ENCODE measurements at regions not wholly inside any gene's neighbourhood (a gene's known extent, or its start where the extent isn't known, plus 50 kb on each side); places are given as distances from the start of the nearest gene placed in this dataset.

- no peak overlapping the region for H3K4me3 ChIP-seq (ENCODE audit: low read length)
- TF ChIP-seq CTCF (IDR thresholded peaks at IDR 0.05; ENCODE audit: insufficient read depth, low read depth, low read length, missing control alignments) = no peak
- DNase-seq (ENCODE audit: low read depth) = no peak
Observed at GRCh38 chr9:15113288-15113687, 193.7 kb downstream of the TTC39B start.

GRCh38 chr9:15111071-15111470 lies 195.9 kb downstream of the TTC39B start:
- TF ChIP-seq CTCF (IDR thresholded peaks at IDR 0.05; ENCODE audit: insufficient read depth, low read depth, low read length, missing control alignments) = no peak
- H3K4me3 ChIP-seq (ENCODE audit: low read length) = no peak overlapping the region
- DNase-seq (ENCODE audit: low read depth) = no peak

GRCh38 chr9:15104826-15105420 lies 194.7 kb upstream of the FREM1 start:
- DNase-seq (ENCODE audit: low read depth) = peak; percentile 61

GRCh38 chr9:15103290-15103689 lies 193.1 kb upstream of the FREM1 start:
- TF ChIP-seq CTCF (IDR thresholded peaks at IDR 0.05; ENCODE audit: insufficient read depth, low read depth, low read length, missing control alignments) = no peak
- H3K4me3 ChIP-seq (ENCODE audit: low read length) = no peak overlapping the region
- DNase-seq (ENCODE audit: low read depth) = no peak

More at GRCh38 chr9:15104826-15105420, 194.7 kb upstream of the FREM1 start:
- TF ChIP-seq CTCF (IDR thresholded peaks at IDR 0.05; ENCODE audit: insufficient read depth, low read depth, low read length, missing control alignments) = peak; percentile 93
- H3K4me3 ChIP-seq (ENCODE audit: low read length) = no peak overlapping the region

- no peak for TF ChIP-seq CTCF (IDR thresholded peaks at IDR 0.05; ENCODE audit: insufficient read depth, low read depth, low read length, missing control alignments)
- no peak overlapping the region for H3K4me3 ChIP-seq (ENCODE audit: low read length)
- DNase-seq (ENCODE audit: low read depth) = no peak
Observed at GRCh38 chr9:15101095-15101494, 190.9 kb upstream of the FREM1 start.

GRCh38 chr9:15100571-15100970 lies 190.3 kb upstream of the FREM1 start:
- TF ChIP-seq CTCF (IDR thresholded peaks at IDR 0.05; ENCODE audit: insufficient read depth, low read depth, low read length, missing control alignments) = no peak
- DNase-seq (ENCODE audit: low read depth) = no peak
- no peak overlapping the region for H3K4me3 ChIP-seq (ENCODE audit: low read length)

- H3K4me3 ChIP-seq (ENCODE audit: low read length) = no peak overlapping the region
- no peak for TF ChIP-seq CTCF (IDR thresholded peaks at IDR 0.05; ENCODE audit: insufficient read depth, low read depth, low read length, missing control alignments)
- DNase-seq (ENCODE audit: low read depth) = no peak
Observed at GRCh38 chr9:15096972-15097371, 186.7 kb upstream of the FREM1 start.
